PC-3 (cell line): ENCODE measurements at regions not wholly inside any gene's neighbourhood (a gene's known extent, or its start where the extent isn't known, plus 50 kb on each side); places are given as distances from the start of the nearest gene placed in this dataset.

Source experiments
- CTCF ChIP-seq: fragments of 300-600 bp; sonication (generic); conservative IDR thresholded peaks from 2 replicates; pipeline ENCODE4 v1.5.1; 2017; ENCODE audit warnings: antibody characterized with exemption, low read depth, mild to moderate bottlenecking, low read length
- EZH2 ChIP-seq: fragments of 300-600 bp; sonication (generic); IDR thresholded peaks from one replicate; pipeline ENCODE4 v1.6.1; 2017; ENCODE audit warnings: antibody characterized with exemption, mild to moderate bottlenecking, low read length; ENCODE audit not compliant: unreplicated experiment
- EZH2phosphoT487 ChIP-seq: fragments of 300-600 bp; sonication (generic); IDR thresholded peaks from 2 replicates; pipeline ENCODE4 v1.6.1; 2018; ENCODE audit warnings: mild to moderate bottlenecking, antibody characterized with exemption, low read length, borderline replicate concordance

GRCh38 chr4:178415925-178416324 lies 973.7 kb upstream of the AGA start:
- TF ChIP-seq CTCF = no peak
- TF ChIP-seq EZH2 = no peak
- no peak for TF ChIP-seq EZH2phosphoT487
